ENCODE measurements at regions not wholly inside any gene's neighbourhood (a gene's known extent, or its start where the extent isn't known, plus 50 kb on each side); places are given as distances from the start of the nearest gene placed in this dataset.

GRCh38 chr7:85294176-85294575 lies 107.3 kb upstream of the SEMA3D start:
- intact Hi-C loops (cut with DNase I) = no loop called here
- no peak for DNase-seq
- Histone ChIP-seq H3K4me1 (no peaks in the 10 kb centered on the region), H3K27me3 (ENCODE audit: insufficient read depth in 3 of 3, low read length in 2 of 3) (no peaks in the 10 kb centered on the region), H3K9me3 (no peaks in the 10 kb centered on the region), H3K27ac (no peak overlapping the region), H3K36me3 (ENCODE audit: insufficient read depth in 1 of 2, low read depth in 1 of 2) (no peaks in the 10 kb centered on the region), H3K4me3 (no peak overlapping the region)
- no peak for ATAC-seq
- no peak for TF ChIP-seq CTCF (IDR thresholded peaks at IDR 0.05)
- 76 to 81% (median 80%) methylated on average over 3 of the region's 3 CpGs for WGBS, 3 donors

GRCh38 chr7:85292908-85293576 lies 106.2 kb upstream of the SEMA3D start:
- no peak for TF ChIP-seq CTCF (IDR thresholded peaks at IDR 0.05)

GRCh38 chr7:85290269-85290668 lies 103.4 kb upstream of the SEMA3D start:
- Histone ChIP-seq H3K9me3 (no peaks in the 10 kb centered on the region), H3K4me1 (no peaks in the 10 kb centered on the region), H3K4me3 (no peak overlapping the region), H3K36me3 (ENCODE audit: insufficient read depth in 1 of 2, low read depth in 1 of 2) (no peaks in the 10 kb centered on the region), H3K27ac (no peak overlapping the region), H3K27me3 (ENCODE audit: insufficient read depth in 3 of 3, low read length in 2 of 3) (no peaks in the 10 kb centered on the region)
- 40 to 75% (median 47%) methylated on average over 2 of the region's 2 CpGs for WGBS, 3 donors
- no peak for DNase-seq
- no peak for ATAC-seq
- intact Hi-C loops (cut with DNase I) = no loop called here
- TF ChIP-seq CTCF (IDR thresholded peaks at IDR 0.05) = no peak

More at GRCh38 chr7:85292908-85293576, 106.2 kb upstream of the SEMA3D start:
- ATAC-seq (no peak), DNase-seq (no peak)
- Histone ChIP-seq H3K4me1 (no peaks in the 10 kb centered on the region), H3K9me3 (no peaks in the 10 kb centered on the region), H3K27ac (no peak overlapping the region), H3K4me3 (no peak overlapping the region), H3K36me3 (ENCODE audit: insufficient read depth in 1 of 2, low read depth in 1 of 2) (no peaks in the 10 kb centered on the region), H3K27me3 (ENCODE audit: insufficient read depth in 3 of 3, low read length in 2 of 3) (no peaks in the 10 kb centered on the region)
- intact Hi-C loops (cut with DNase I) = no loop called here

GRCh38 chr7:85289279-85289678 lies 102.4 kb upstream of the SEMA3D start:
- Histone ChIP-seq H3K9me3 (no peaks in the 10 kb centered on the region), H3K4me1 (no peaks in the 10 kb centered on the region), H3K27me3 (ENCODE audit: insufficient read depth in 3 of 3, low read length in 2 of 3) (no peaks in the 10 kb centered on the region), H3K4me3 (no peak overlapping the region), H3K27ac (no peak overlapping the region), H3K36me3 (ENCODE audit: insufficient read depth in 1 of 2, low read depth in 1 of 2) (no peaks in the 10 kb centered on the region)
- DNase-seq = no peak
- WGBS, 3 donors = 71 to 79% (median 73%) methylated on average over 4 of the region's 4 CpGs
- intact Hi-C loops (cut with DNase I) = no loop called here
- ATAC-seq = no peak
- no peak for TF ChIP-seq CTCF (IDR thresholded peaks at IDR 0.05)

All from psoas muscle (tissue), 7 donors.